Epithelial cell of proximal tubule (primary cell): ENCODE measurements at regions not wholly inside any gene's neighbourhood (a gene's known extent, or its start where the extent isn't known, plus 50 kb on each side); places are given as distances from the start of the nearest gene placed in this dataset.
A peak's percentile ranks its signal among the peaks of the same experiment; 100 is the strongest.

Source experiments
- DNase-seq: peaks from one replicate; pipeline ENCODE4 v3.0.0-alpha.2; 2011; ENCODE audit warnings: low read depth
- H3K4me3 ChIP-seq: 2 replicates; pipeline ENCODE4 v1.5.1; 2011; ENCODE audit warnings: low read depth, mild to moderate bottlenecking, low read length
- TF ChIP-seq, protein P1 (sequence below): conservative IDR thresholded peaks from 2 replicates; pipeline ENCODE4 v1.5.1; 2012; ENCODE audit warnings: low read depth, mild to moderate bottlenecking, low read length

DNA sequence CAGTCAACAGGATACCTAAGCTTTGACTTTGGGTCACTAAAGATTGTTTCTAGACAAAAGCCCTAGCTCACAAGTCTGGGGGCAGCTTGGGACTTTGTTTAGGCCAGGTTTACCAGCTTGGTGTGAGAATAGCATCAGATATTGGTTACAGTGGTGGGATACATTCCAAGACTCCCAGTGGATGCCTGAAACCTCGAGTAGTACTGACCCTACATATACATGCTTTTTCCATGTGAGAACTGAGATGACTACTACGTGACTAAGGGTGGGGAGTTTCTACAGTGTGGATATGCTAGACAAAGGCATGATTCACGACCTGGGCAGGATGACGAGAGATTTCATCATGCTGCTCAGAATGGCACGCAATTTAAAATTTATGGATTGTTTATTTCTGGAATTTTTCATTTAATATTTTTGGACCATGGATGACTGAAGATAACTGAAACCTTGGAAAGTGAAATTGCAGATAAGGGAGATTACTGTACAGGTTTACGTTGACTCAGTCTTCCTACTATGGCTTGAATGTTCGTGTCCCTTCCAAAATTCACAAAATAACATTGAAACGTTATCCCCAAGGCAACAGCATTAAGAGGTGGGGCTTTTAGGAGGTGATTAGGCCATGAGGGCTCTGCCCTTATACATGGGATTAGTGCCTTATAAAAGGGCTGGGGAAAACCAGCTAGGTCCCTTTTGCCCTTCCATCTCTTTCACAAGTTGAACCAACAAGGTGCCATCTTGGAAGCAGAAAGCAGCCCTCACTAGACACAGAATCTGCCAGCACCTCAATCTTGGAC lies 50.2 kb upstream of the CTAGE1 start:
- no peak overlapping the region for H3K4me3 ChIP-seq
- DNase-seq, result peak; percentile 19
- TF ChIP-seq, protein P1, sequence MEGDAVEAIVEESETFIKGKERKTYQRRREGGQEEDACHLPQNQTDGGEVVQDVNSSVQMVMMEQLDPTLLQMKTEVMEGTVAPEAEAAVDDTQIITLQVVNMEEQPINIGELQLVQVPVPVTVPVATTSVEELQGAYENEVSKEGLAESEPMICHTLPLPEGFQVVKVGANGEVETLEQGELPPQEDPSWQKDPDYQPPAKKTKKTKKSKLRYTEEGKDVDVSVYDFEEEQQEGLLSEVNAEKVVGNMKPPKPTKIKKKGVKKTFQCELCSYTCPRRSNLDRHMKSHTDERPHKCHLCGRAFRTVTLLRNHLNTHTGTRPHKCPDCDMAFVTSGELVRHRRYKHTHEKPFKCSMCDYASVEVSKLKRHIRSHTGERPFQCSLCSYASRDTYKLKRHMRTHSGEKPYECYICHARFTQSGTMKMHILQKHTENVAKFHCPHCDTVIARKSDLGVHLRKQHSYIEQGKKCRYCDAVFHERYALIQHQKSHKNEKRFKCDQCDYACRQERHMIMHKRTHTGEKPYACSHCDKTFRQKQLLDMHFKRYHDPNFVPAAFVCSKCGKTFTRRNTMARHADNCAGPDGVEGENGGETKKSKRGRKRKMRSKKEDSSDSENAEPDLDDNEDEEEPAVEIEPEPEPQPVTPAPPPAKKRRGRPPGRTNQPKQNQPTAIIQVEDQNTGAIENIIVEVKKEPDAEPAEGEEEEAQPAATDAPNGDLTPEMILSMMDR, result no peak

- no peak for DNase-seq
- no peak overlapping the region for H3K4me3 ChIP-seq
Measured at GRCh38 chr18:22468554-22468891, 50.8 kb upstream of the CTAGE1 start.

DNA sequence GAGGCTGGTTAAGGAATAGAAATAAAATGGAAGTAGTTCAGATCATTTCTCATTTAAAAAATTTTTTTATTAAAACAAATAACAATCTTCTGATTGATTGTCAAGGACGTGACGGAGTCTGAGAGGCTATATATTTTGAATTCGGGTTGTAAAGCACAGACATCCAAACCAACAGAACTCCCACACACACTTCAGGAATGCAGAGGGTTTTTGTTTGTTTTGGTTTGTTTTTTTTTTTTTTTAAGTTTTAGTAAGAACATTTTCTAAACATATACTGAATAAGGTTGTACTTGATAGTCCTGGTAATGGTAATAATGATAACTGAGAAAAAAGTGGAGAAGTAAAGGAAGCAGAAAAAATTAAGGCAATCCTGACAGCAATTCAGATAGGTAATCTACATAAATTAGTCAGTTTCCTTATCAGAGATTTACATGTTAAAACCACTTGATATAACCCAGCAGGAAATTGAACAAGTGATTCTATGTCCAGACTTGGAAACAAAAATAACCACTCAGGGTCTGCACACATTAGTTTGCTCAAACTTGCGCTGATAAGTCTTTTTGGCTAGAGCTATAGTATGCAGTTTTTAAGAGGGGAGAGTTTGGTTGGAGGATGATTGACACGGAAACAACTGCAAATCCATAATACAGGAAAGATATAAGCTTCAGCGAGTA lies 51.5 kb upstream of the CTAGE1 start:
- TF ChIP-seq, protein P1, result no peak
- no peak overlapping the region for H3K4me3 ChIP-seq
- DNase-seq, result no peak

More at GRCh38 chr18:22468554-22468891, 50.8 kb upstream of the CTAGE1 start:
- TF ChIP-seq, protein P1, result no peak

GRCh38 chr18:22469926-22470247 lies 52.2 kb upstream of the CTAGE1 start:
- TF ChIP-seq, protein P1, result no peak
- H3K4me3 ChIP-seq, result no peak overlapping the region
- DNase-seq, result no peak

GRCh38 chr18:22470248-22471235 lies 52.8 kb upstream of the CTAGE1 start:
- no peak overlapping the region for H3K4me3 ChIP-seq
- TF ChIP-seq, protein P1, result no peak
- no peak for DNase-seq

DNA sequence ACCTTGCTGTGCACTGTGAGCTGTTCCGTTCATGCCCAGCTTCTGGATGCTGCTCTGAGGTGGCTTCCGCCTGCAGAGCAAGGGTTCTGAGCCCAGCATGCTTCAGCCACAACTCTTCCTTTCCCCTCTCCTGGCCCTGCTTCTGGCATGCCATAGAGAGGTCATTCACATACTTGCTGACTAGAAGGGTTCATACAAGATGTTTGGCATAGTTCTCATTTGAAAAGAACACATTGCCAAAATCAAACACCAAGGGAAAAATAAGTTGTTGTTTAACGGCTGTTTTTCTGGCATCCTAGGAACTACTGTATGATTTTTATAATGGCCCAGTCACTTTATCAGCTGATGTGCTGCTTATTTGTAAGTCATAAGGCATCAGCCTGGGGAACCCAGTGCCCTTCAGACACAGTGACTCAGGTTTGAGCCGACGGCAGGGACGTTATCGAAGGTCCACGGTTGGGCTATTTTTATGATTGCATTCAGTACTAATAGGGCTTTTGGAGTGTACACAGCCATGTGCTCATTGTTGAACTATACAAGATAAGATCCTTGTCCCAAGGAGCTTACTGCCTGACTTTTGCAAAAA lies 53.9 kb upstream of the CTAGE1 start:
- DNase-seq, result peak; percentile 6
- no peak overlapping the region for H3K4me3 ChIP-seq
- TF ChIP-seq, protein P1, result no peak
